Kasumi-1 (cell line): ENCODE measurements at regions not wholly inside any gene's neighbourhood (a gene's known extent, or its start where the extent isn't known, plus 50 kb on each side); places are given as distances from the start of the nearest gene placed in this dataset.
"Not testable (repeated sequence)": the region's sequence is repeated elsewhere in the genome, so short reads cannot be mapped to it uniquely, and the experiment has no call there.

ENCODE experiments used
- DNase-seq, 2 experiments: peaks; one replicate each; lab custom pipeline; 2025; lab: John Stamatoyannopoulos, UW

DNA sequence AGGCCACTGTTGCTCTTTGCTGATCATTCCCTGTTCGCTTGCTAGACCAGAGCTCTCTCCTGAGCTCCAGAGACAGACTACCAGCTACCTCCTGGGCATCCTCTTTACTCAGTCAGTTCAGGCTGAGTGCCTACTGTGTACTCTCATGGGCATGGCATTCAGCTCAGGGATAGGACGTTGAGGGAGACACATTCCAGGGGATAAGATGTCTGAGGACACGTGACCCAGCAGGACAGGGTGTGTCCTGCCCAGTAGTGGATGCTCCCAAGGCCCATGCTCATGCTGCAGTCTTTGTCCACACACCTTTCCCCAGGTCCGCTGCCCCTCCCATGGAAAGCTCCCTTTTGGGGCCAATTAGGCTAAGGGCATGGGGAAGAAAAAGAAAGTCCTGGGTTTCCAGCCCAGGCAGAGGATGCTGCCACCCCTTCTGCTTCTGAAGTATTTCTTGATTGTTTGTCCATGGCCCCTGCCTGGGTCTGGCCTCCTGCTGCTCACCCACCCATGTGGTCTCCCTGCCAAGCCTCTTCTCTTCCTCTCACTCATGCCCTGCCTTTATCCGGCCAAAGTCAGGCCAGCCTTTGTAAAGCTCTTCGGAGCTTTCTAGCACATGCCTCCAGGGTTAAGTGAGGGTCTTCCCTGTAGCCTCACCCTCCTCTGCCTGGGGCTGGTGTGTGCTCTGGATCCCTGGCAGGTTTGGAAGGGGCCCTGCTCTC is 60.5 kb upstream of the PITX1 start:
- DNase-seq = no peak

DNA sequence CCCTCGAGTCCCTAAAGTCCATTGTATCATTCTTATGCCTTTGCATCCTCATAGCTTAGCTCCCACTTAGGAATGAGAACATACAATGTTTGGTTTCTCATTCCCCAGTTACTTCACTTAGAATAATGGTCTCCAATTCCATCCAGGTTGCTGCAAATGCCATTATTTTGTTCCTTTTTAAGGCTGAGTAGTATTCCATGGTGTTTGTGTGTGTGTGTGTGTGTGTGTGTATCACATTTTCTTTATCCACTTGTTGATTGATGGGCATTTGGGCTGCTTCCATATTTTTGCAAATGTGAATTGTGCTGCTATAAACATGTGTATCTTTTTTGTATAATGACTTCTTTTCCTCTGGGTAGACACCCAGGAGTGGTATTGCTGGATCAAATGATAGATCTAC is 59.5 kb upstream of the PITX1 start:
- DNase-seq = not testable (repeated sequence)

DNA sequence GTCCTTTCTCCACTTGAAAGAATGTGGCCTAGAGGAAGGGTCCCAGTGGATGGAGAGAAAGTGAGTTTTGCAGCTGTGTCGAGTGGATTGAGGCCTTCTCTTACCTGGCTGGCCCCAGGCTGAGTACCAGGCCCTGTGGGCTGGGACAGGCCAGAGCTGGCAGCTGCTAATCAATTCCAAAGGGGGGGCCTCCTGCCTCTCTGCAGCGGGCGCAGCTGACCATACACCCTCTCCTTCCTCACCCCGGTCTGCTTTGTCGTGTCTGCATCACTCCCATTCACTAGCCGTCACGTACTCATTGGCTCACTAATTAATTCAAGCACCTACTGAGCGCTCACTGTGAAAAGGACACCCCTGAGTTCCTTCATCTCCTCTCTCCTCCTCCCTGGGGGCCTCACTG is 58.4 kb upstream of the PITX1 start:
- no peak for DNase-seq

DNA sequence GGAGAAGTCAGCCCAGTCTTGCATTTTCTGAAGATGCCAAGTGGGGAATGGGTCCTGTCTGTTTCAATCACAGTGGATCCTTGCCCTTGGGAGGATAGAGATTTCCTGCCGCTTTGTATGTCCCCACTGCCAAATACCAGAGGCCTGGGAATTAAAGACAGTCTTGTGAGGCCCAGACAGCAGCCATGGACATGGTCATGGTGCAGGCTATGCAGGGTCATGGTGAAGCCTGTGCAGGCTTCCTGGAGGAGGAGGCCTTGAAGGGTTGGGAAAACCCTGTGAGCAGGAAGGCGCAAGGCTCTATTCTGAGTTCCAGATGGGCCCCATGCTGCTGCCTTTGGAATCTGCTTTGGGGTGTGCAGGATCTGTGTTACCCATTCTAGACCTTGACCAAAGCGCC is 57.3 kb upstream of the PITX1 start:
- no peak for DNase-seq

DNA sequence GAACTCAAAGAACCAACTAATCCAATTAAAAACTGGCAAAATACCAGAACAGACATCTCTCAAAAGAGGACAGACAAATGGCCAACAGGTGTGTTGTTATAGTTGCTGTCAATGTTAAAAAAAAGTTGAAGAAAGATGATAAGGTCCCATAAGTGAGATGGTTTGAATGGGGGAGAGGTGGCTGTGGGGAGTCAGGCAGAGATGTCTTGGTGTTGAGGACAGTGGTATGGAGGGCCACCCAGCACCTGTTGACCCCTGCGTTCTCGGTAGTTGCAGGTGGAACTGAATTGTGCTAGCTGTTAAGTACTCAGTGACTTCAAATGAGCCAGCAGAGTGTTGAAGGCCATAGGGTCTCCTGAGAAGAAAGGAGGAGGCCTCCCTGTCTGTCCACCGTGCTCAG is 55.9 kb upstream of the PITX1 start:
- no peak for DNase-seq

DNA sequence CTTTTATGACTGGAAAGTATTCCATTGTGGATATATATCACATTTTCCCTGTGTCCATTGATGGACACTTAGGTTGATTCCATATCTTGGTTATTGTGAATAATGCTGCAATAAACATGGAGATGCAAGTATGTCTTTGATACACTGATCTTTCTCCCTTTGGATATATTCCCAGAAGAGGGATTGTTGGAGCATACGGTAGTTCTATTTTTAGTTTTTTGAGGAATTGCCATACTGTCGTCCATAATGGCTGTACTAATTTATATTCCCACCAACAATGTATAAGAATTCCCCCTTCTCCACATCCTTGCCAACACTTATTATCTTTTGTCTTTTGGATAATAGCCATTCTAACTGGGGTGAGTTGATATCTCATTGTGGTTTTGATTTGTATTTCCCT is 54.9 kb upstream of the PITX1 start:
- no peak for DNase-seq

DNA sequence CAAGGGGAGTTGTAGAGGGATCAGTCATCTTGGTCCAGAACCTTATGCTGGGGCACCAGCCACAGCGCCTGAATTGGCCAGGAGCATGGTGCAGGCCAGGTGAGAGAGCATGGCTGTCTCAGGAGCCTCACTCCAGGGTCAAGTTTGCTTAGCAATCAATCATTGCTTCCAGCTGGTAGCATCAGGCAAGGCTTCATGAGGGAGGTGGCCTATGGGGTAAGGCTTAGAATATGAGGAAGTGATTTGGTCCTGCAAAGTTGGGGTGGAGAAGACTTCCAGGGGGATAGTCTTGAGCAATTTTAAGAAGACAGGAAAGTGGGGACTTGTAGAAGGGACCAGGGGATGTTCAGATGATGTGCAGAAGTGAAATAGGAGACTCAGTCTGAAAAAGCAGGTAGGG is 53.9 kb upstream of the PITX1 start:
- DNase-seq = no peak

DNA sequence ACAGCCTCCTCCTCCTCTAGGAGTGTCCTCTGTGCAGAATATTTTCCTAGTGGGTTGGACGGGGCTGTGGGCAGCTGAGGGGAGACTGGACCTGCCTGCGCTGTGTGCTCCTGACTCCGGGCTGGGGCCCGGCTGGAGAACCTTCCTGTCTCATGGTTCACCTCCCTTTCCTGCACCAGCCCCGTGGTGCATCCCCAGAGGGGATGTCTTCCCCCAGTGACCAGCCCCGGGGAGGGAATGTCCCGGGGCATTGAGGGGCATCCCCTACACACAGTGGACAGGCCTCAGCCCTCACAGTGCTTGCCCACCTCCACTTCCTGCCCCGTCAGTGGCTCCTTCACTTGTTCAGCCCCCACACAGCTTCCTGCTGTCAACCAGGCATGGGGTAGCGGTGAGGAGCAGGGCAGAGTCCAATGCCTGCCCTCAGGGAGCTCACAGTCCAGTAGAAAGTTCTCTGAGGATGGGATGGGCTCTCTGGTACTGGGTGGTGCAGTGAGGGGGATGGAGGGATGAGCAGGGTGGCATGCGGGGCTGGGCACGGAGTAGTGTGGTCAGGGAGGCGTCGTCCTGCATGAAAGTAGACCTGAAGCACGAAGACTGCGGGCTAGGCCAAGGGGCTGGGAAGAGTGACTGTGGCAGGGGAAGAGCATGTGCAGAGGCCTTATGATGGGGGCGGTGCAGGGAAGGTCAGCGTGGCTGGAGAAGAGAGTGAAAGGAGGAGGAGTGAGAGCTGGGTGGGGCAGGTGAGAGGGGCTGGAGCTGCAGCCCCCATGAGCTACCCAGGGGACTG is 52.1 kb upstream of the PITX1 start:
- no peak for DNase-seq

DNA sequence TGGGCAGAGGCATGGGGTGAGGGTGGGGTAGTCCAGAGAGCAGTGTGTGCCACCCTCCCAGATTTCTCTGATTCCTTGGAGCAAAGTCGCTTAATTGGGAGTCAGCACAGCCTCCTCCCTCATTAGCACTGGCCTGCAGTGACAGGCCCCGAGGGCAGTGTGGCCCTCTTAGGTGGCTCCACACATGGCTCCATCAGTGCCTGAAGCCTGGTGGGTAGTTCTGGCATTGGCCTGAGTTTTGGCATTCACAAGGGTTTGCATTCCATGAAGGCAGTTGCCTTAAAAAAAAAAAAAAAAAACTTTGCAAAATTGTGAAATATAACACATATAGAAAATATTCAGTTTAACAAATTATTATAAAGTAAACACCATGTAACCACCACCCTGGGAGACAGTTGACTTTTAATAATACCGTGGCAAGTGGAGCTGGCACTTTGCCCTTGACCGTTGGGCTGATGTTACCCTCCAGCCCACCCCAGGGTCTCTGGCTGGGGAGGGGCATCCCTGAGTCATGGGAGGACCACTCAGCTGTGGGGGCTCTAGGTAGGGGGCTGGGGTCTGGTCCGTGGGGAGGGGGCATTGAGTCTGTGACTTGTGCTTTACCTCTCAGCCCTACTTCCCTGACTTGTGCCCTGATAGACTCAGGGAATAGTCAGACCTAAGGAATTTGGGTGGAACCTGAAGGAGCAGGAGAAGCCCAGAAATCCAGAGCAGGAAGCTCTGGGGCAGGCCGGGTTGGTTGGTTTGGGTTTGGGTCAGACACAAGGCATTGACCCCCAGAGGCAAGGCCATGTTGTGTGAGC is 51.3 kb upstream of the PITX1 start:
- DNase-seq = no peak
